NB4 (cell line): ENCODE measurements at regions not wholly inside any gene's neighbourhood (a gene's known extent, or its start where the extent isn't known, plus 50 kb on each side); places are given as distances from the start of the nearest gene placed in this dataset.

Experiments used
- DNase-seq: peaks from one replicate; pipeline ENCODE4 v3.0.0; 2010; ENCODE audit warnings: low read depth
- H3K4me3 ChIP-seq: one replicate; pipeline ENCODE4 v1.5.1; 2011; ENCODE audit warnings: mild to moderate bottlenecking, low read depth, low read length, moderate library complexity
- MYC ChIP-seq: IDR thresholded peaks from 2 replicates; pipeline ENCODE4 v1.6.1; 2011; ENCODE audit warnings: low read depth, low read length
- POLR2A ChIP-seq: IDR thresholded peaks from 2 replicates; pipeline ENCODE4 v1.6.1; 2011; ENCODE audit warnings: mild to moderate bottlenecking; ENCODE audit not compliant: insufficient read length; ENCODE audit errors: extremely low read depth
- TF ChIP-seq, protein P1 (sequence below): IDR thresholded peaks from 2 replicates; pipeline ENCODE4 v1.6.1; 2011; ENCODE audit warnings: low read depth, low read length
- TF ChIP-seq, protein P2 (sequence below): IDR thresholded peaks from one replicate; pipeline ENCODE4 v1.5.1; 2012; ENCODE audit warnings: low read depth, low read length

DNA sequence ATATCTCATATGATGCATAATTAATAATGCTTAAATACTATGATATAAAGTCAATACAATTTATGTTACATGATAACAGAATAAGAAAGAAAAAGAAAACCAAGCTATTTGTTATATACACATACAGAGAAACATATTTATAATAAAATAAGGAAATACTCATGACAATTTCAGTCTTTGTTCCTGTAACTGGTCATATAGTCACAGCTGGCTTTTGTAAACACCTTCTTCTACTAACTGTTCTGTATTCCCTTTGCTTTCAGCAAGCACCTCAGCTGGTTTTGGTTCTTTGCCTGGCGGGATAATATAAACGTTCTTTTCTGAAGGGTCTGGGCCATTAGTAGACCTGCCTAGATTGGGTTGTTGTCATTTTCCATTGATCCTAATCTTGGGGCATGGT lies 158.5 kb downstream of the COPS8 start:
- no peak overlapping the region for H3K4me3 ChIP-seq
- DNase-seq, result no peak
- TF ChIP-seq, protein P1, sequence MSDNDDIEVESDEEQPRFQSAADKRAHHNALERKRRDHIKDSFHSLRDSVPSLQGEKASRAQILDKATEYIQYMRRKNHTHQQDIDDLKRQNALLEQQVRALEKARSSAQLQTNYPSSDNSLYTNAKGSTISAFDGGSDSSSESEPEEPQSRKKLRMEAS, result no peak
- TF ChIP-seq POLR2A (no peak), MYC (no peak)
- TF ChIP-seq, protein P2, sequence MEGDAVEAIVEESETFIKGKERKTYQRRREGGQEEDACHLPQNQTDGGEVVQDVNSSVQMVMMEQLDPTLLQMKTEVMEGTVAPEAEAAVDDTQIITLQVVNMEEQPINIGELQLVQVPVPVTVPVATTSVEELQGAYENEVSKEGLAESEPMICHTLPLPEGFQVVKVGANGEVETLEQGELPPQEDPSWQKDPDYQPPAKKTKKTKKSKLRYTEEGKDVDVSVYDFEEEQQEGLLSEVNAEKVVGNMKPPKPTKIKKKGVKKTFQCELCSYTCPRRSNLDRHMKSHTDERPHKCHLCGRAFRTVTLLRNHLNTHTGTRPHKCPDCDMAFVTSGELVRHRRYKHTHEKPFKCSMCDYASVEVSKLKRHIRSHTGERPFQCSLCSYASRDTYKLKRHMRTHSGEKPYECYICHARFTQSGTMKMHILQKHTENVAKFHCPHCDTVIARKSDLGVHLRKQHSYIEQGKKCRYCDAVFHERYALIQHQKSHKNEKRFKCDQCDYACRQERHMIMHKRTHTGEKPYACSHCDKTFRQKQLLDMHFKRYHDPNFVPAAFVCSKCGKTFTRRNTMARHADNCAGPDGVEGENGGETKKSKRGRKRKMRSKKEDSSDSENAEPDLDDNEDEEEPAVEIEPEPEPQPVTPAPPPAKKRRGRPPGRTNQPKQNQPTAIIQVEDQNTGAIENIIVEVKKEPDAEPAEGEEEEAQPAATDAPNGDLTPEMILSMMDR, result no peak

DNA sequence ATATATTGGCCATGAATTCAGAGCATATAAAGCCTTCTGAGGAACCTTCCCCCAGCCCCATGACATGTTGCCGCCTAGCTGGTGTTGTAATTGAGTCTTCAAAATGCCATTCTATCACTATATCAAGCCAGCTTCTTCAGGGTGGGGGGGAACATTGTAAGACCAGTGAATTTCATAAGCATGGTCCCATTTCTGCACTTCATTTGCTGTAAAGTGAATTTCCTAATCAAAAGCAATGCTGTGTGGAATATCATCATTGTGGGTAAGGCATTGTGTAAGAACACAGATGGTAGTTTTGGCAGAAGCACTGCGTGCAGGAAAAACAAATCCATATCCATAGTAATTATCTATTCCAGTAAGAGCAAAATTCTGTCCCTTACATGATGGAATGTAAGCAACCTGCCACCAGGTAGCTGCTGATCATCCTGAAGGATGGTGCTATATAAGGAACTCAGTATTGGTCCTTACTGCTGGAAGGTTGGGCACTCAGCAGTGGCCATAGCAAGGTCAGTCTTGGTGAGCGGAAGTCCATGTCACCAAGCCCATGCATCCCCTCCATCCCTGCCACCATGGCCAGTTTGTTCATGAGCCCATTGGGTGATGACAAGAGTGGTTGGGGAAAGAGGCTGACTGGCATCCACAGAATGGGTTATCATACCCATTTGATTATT lies 159.4 kb downstream of the COPS8 start:
- H3K4me3 ChIP-seq, result no peak overlapping the region
- DNase-seq, result peak; percentile 8
- TF ChIP-seq, protein P1, result no peak
- TF ChIP-seq, protein P2, result no peak
- no peak for TF ChIP-seq POLR2A
- no peak for TF ChIP-seq MYC

DNA sequence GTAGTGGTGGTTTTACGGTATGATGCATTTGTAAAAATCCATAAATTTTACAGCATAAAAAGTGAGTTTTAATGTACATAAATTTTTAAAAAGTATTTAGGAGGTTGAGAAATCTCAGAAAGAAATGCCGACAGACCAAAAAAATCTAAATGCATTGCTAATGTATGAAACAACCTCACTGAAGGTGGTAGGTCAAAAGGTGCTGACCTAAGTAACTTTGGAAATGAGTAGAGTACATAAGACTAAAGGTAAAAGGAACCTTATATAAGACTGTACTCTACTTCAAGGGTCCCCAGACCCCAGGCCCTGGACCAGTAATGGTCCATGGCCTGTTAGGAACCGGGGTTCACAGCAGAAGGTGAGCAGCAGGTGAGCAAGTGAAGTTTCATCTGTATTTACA lies 163.4 kb downstream of the COL6A3 start:
- no peak overlapping the region for H3K4me3 ChIP-seq
- no peak for DNase-seq
- TF ChIP-seq MYC, result no peak
- TF ChIP-seq, protein P2, result no peak
- TF ChIP-seq, protein P1, result no peak
- TF ChIP-seq POLR2A, result no peak

DNA sequence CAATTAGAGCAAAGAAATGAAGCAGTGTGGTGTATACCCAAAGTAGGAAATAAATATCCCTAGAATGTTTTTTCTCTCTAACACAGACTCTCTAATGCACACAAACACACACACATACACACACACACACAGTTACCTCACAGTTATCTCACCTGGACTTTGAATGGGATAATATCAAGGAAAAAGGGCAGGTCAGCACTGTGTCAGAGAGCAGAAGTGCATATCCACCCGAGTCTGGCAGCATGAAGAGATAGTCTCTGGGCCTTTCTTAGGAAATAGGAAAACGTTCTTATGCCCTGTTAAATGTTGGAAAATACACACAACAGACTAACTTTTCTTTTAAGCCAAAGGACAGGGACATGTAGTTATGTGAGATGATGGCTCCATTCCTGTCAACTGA lies 162.0 kb downstream of the COL6A3 start:
- no peak for TF ChIP-seq MYC
- no peak for TF ChIP-seq POLR2A
- TF ChIP-seq, protein P2, result no peak
- TF ChIP-seq, protein P1, result no peak
- no peak for DNase-seq
- no peak overlapping the region for H3K4me3 ChIP-seq

DNA sequence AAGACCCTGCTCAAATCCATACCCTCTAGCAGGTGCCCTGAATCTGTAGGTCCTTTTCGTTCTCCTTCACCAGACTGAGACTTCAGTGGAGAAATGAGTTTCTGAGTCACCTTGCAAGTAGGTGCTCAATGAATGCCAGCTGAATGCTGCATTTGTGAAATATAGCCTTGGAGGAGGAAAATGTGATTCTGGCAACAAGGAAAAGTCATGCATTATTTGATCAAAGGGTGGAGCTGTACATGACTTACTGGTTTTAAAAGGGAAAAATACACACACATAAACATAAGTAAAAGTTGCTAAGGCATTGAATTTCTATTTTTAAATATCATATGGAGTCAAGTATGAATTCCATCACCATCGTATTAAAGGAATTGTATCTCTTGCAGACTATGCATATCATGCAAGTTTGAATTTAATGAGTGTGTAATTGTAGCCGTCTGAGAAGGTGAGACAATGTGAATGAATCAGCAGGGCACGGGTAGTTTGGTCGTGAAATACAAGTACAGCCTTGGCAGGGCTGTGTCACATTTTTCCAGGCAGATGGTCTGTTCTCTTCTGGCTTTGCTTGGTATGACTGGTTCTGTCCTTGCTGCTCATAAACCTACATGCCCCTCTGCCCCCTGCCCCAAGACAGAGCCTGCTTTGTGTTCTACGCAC lies 160.8 kb downstream of the COL6A3 start:
- no peak overlapping the region for H3K4me3 ChIP-seq
- DNase-seq, result no peak
- TF ChIP-seq POLR2A, result no peak
- no peak for TF ChIP-seq MYC
- TF ChIP-seq, protein P2, result no peak
- TF ChIP-seq, protein P1, result no peak
